ENCODE measurements at regions not wholly inside any gene's neighbourhood (a gene's known extent, or its start where the extent isn't known, plus 50 kb on each side); places are given as distances from the start of the nearest gene placed in this dataset.
"Not testable (repeated sequence)": the region's sequence is repeated elsewhere in the genome, so short reads cannot be mapped to it uniquely, and the experiment has no call there.

GRCh38 chr3:6030648-6031047 lies 830.3 kb upstream of the GRM7 start:
- DNase-seq = not testable (repeated sequence)

DNA sequence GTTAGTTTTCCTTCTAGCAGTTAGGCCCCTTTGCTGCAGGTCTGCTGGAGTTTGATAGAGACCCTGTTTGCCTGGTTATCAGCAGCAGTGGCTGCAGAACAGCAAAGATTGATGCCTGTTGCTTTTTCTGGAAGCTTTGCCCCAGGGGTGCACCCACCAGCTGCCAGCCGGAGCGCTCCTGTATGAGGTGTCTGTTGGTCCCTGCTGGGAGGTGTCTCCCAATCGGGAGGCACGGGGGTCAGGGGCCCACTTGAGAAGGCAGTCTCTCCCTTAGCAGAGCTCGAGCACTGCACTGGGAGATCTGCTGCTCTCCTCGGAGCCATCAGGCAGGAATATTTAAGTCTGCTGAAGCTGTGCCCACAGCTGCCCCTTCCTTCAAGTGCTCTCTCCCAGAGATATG lies 825.3 kb upstream of the GRM7 start:
- DNase-seq = no peak

- no peak for DNase-seq
These were observed 820.9 kb upstream of the GRM7 start for GRCh38 chr3:6039971-6040370.

- DNase-seq = no peak
These were observed 819.0 kb upstream of the GRM7 start for GRCh38 chr3:6041894-6042293.

DNA sequence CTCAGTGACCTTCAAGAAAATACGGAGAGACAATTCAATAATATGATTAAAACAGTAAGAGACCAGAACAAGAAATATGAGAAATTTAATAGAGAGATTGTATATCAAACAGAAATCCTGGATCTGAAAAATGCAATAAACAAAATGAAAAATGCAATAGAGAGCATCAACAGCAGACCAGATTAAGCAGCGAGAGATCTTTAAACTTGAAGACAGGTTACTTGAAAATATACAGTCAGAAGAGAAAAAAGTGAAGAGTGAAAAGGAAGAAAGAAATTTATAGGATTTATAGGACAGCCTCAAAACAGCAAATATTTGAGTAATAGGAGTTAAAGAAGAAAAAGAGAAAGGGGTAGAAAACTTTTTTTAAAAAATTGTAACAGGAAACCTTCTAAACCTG lies 813.9 kb upstream of the GRM7 start:
- no peak for DNase-seq

DNA sequence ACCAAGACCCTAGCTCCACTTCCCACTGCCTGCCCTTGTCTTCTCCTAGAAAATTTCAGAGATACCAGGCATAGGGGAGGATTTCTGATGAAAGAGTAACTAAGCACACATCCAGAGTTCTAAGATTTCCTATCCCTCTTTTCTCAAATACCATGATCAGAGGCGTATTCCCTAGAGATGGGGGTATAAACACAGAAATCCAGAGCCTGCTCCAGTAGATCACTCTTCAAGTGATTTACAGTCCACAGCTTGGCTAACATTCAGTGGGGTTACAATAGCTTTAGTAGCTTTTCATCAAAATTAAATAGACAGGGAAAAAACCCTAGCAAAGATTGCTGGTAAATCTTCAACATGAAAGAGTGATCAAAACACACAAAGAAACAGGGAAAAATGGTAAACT lies 800.7 kb upstream of the GRM7 start:
- DNase-seq = no peak

- no peak for DNase-seq
These were observed 798.4 kb upstream of the GRM7 start for GRCh38 chr3:6062261-6063187.

DNA sequence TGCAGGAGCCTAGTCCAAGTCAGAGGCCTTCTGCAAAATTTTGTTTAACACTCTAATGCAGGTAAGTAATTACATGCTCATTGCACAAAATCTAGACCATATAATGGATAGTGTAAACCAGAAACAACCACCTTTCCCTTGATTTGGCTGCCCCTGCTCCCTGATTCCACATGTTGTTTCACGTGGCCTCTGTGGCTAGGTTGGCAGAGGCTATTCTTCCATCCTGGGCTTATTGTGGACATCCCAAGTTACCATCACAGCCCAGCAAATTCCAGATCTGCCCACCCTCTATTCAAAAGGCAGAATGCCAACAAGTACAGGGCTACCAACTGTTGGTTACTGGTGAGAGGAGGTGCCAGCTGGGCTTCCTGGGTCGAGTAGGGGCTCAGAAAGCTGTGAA lies 794.5 kb upstream of the GRM7 start:
- no peak for DNase-seq

DNA sequence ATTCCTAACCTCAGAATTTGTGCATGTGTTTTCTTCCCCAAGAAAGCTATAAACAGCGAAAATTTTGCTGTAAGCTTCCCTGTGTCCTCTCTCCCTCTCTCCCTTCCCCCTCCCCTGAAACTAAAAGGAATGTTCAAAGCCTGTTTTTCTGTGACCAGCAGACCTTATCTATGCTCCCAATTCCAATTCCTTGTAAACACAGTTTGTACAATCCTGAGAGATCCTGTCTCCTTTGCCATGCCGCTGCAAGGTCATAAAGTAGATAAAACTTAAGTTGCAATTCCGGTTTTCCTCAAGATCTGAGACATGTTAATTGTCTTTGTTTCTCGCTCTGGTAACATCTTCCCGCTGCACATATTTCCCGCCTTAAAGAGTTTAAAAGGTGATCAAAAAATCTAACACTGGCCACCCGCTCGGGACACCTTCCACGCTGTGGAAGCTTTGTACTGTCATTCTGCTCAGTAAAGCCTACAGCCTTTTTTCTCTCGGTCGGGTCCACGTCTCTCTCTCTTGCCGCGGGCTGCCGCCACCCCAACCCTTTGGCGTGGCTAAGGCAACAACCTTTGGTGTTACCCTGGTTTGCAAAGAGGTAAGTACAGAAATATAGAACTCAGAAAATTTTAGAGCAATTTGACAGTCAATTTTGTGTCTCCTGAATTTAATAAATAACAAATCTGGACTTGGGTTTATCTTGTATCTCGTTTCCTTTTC lies 793.9 kb upstream of the GRM7 start:
- not testable (repeated sequence) for DNase-seq

DNA sequence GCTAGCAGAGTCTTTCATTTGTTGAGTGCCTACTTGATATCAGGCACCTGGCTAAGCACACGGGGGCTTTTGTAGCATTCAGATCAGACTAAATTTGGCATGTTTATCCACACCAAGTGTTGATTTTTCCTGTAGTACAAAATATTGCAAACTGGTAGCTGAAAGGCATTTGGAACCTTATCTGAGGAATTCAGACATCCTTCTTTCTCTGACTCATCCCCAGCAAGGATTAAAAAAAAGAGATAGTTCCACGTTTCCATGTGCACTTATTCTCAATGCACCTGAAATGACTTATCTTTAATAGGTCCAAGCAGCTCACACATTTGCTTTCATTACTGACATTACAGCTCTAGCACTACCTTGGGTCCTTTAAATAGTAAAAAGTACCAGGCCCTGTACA lies 786.0 kb upstream of the GRM7 start:
- DNase-seq = no peak

GRCh38 chr3:6078436-6078835 lies 782.5 kb upstream of the GRM7 start:
- DNase-seq = no peak

DNA sequence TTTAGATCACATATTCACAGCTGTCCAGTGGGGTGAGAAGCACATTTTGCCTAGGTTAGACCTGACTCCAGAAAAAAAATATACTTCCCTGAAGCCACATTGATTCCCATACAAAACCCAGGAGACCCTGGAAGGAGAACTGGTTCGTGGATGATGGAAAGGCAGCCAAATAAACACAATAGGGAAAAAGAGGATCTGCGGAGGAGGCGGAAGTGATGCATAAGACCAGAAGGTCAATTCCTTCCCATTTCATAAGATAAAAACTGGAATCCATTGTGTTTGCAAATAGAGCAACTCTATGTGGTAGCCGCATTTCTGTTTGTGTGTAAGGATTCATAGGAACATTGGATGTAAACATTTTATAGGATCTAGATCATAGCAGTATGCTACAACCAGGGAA lies 781.9 kb upstream of the GRM7 start:
- no peak for DNase-seq

GRCh38 chr3:6079561-6080179 lies 781.2 kb upstream of the GRM7 start:
- DNase-seq = no peak

- DNase-seq = no peak
These were observed 772.5 kb upstream of the GRM7 start for GRCh38 chr3:6088433-6088832.

DNA sequence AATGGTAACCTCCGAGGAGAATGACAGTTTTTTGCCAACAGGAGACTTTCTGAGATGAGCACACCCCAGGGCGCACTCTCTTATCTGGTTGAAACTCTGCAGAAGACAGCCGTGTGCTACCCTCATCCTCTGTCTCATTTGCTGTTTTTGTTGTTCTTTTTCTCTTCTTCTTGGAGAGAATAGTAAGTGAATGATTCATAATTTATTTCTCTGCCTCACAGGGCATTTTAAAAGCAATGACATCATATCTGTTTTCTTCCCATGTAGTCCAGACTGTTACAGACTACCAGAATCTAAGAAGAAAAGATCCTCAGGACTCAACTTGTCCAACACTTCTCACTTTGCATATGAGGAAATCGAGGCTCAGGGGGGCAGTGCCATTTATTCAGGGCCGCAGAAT lies 771.1 kb upstream of the GRM7 start:
- no peak for DNase-seq

- no peak for DNase-seq
These were observed 769.7 kb upstream of the GRM7 start for GRCh38 chr3:6091262-6091661.

GRCh38 chr3:6095006-6095405 lies 765.9 kb upstream of the GRM7 start:
- no peak for DNase-seq

DNA sequence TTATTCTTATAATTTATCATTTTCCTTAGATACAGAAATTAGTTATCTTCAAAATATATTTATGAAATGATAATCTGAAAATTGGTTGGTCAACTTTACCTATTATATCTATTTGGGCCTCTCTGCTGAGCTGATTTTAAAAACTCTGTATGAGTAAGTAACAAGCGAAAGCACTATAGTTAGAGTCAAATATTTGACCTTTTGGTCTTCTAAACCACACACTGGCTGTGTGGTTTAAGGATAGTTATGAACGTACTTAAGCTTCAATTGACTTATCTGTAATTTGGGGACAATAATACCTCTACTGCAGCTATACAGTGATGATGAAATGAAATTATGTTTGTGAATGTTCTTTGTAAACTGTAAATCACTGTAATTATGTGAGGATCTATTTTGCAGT lies 763.9 kb upstream of the GRM7 start:
- no peak for DNase-seq

DNA sequence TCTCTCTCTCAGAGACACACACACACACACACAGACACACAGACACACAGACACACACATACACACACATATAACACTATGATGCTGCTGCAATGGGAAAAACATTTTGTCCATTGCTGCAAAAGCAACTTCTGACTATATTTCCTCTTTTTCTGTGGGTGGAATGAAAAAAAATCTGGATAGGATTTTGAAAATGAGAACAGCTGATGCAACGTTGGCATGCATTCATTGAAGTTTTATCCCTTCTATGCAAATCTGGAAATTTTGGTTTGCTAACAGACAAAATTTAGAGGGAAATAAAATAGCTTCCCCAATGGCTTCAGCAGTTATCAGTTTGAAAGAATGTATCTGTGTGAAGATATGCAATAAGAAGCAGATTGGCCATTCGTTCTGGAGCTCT lies 763.4 kb upstream of the GRM7 start:
- DNase-seq = no peak

DNA sequence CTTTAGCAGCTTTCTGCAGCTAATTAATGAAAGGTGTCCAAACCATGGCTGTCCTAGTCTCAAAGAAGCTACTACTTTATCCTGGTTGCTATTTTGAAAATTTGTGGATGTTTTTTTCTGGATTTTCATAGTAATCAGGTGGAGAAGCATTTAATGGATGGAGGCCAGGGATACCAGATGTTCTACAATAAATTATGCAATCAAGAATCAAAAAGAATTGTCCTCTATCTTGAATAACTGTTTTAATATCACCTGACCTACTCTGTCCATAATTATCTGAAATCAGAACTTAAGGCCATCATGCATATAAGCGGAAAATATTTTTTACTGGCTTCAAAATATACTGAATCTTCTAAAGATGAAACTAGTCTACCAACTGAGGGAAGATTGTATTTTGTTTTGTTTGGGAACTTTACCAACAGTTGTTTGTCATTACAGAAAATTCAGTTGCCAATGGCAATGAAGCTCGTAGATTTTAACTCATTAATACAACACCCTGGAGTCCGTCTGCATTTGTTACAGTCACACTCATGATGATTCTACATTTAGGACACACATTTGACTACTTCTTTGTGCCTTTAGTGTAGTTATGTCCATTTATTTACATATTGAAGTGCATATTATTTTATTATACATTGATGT lies 762.3 kb upstream of the GRM7 start:
- DNase-seq = no peak

- peak; percentile 14 for DNase-seq
These were observed 761.3 kb upstream of the GRM7 start for GRCh38 chr3:6099458-6100075.

- no peak for DNase-seq
These were observed 755.7 kb upstream of the GRM7 start for GRCh38 chr3:6105187-6105586.

Data from occipital lobe (tissue), 1 donor.